Neural progenitor cell (in vitro differentiated cells): ENCODE measurements at regions not wholly inside any gene's neighbourhood (a gene's known extent, or its start where the extent isn't known, plus 50 kb on each side); places are given as distances from the start of the nearest gene placed in this dataset.

Experiments
- DNase-seq: peaks from one replicate; pipeline ENCODE4 v3.0.0-alpha.2; 2016; ENCODE audit warnings: low spot score
- H2AFZ ChIP-seq: fragments of 200-600 bp; sonication (generic); replicated peaks from 2 replicates; pipeline ENCODE4 v1.6.1; 2016; ENCODE audit warnings: antibody characterized with exemption
- H3F3A ChIP-seq: fragments of 200-600 bp; sonication (generic); 2 replicates; pipeline ENCODE4 v1.6.1; 2016; ENCODE audit warnings: antibody characterized with exemption, low read depth
- H3K27ac ChIP-seq: fragments of 200-600 bp; sonication (generic); 2 replicates; pipeline ENCODE4 v1.5.1; 2016; ENCODE audit warnings: mild to moderate bottlenecking
- H3K27me3 ChIP-seq: fragments of 200-600 bp; sonication (generic); 2 replicates; pipeline ENCODE4 v1.6.1; 2016; ENCODE audit warnings: mild to moderate bottlenecking, moderate library complexity
- H3K36me3 ChIP-seq: fragments of 200-600 bp; sonication (generic); 2 replicates; pipeline ENCODE4 v1.5.1; 2016
- H3K4me1 ChIP-seq: fragments of 200-600 bp; sonication (generic); 2 replicates; pipeline ENCODE4 v1.6.1; 2016; ENCODE audit warnings: mixed run types
- H3K4me2 ChIP-seq: fragments of 200-600 bp; sonication (generic); 2 replicates; pipeline ENCODE4 v1.6.1; 2016
- H3K4me3 ChIP-seq: fragments of 200-600 bp; sonication (generic); 2 replicates; pipeline ENCODE4 v1.5.1; 2016
- H3K79me2 ChIP-seq: fragments of 200-600 bp; sonication (generic); 2 replicates; pipeline ENCODE4 v1.6.1; 2016; ENCODE audit warnings: low read depth
- H3K9ac ChIP-seq: fragments of 200-600 bp; sonication (generic); 2 replicates; pipeline ENCODE4 v1.6.1; 2016
- H3K9me3 ChIP-seq: fragments of 200-600 bp; sonication (generic); 2 replicates; pipeline ENCODE4 v1.5.1; 2016; ENCODE audit warnings: low read depth
- H4K20me1 ChIP-seq: fragments of 200-600 bp; sonication (generic); 2 replicates; pipeline ENCODE4 v1.6.1; 2016; ENCODE audit warnings: low read depth
- H3K27ac Mint-ChIP-seq: 3 replicates; pipeline ENCODE4 v1.8.0; 2021; ENCODE audit warnings: mixed read lengths
- H3K27me3 Mint-ChIP-seq: 2 replicates; pipeline ENCODE4 v1.8.0; 2022; ENCODE audit warnings: low read depth, mild to moderate bottlenecking, inconsistent platforms, moderate library complexity, mixed read lengths; ENCODE audit not compliant: insufficient read depth
- H3K36me3 Mint-ChIP-seq: 3 replicates; pipeline ENCODE4 v1.8.0; 2021; ENCODE audit warnings: mixed read lengths
- H3K4me1 Mint-ChIP-seq: 3 replicates; pipeline ENCODE4 v1.8.0; 2021; ENCODE audit warnings: mixed read lengths
- H3K4me3 Mint-ChIP-seq: 3 replicates; pipeline ENCODE4 v1.8.0; 2021; ENCODE audit warnings: mild to moderate bottlenecking, moderate library complexity, mixed read lengths
- H3K9me3 Mint-ChIP-seq: 3 replicates; pipeline ENCODE4 v1.8.0; 2020; ENCODE audit warnings: mixed read lengths
- CTCF ChIP-seq: fragments of 200-600 bp; sonication (generic); IDR thresholded peaks from 2 replicates; pipeline ENCODE4 v1.5.1; 2017; ENCODE audit warnings: antibody characterized with exemption, mild to moderate bottlenecking
- EZH2 ChIP-seq: fragments of 200-600 bp; sonication (generic); IDR thresholded peaks from 2 replicates; pipeline ENCODE4 v1.6.1; 2017; ENCODE audit warnings: antibody characterized with exemption, mild to moderate bottlenecking, moderate library complexity
- EZH2phosphoT487 ChIP-seq: fragments of 200-600 bp; sonication (generic); IDR thresholded peaks from 2 replicates; pipeline ENCODE4 v1.6.1; 2017; ENCODE audit warnings: antibody characterized with exemption

- Histone ChIP-seq H3K9ac (no peak overlapping the region), H3K79me2 (no peaks in the 10 kb centered on the region), H3K36me3 (no peaks in the 10 kb centered on the region), H3F3A (peaks cover 6% of the 10 kb centered on the region), H3K4me1 (peaks cover 11% of the 10 kb centered on the region), H3K27me3 (peaks cover 8% of the 10 kb centered on the region), H3K4me3 (no peak overlapping the region), H4K20me1 (no peaks in the 10 kb centered on the region), H2AFZ (no peak overlapping the region), H3K4me2 (no peak overlapping the region), H3K9me3 (no peaks in the 10 kb centered on the region), H3K27ac (no peak overlapping the region)
- Mint-ChIP-seq H3K4me3 (no peak overlapping the region), H3K36me3 (no peaks in the 10 kb centered on the region), H3K27ac (no peak overlapping the region), H3K4me1 (peaks cover 41% of the 10 kb centered on the region), H3K27me3 (peaks cover 16% of the 10 kb centered on the region), H3K9me3 (peaks cover 11% of the 10 kb centered on the region)
- TF ChIP-seq CTCF (no peak), EZH2phosphoT487 (no peak), EZH2 (no peak)
- DNase-seq, result no peak
These were observed 244.4 kb upstream of the PPP2R2D start for GRCh38 chr10:131656431-131656841.

GRCh38 chr10:131657318-131657984 is 243.4 kb upstream of the PPP2R2D start:
- H3K4me1 Mint-ChIP-seq, result peaks cover 31% of the 10 kb centered on the region
- no peak overlapping the region for H3K4me2 ChIP-seq
- no peaks in the 10 kb centered on the region for H3K79me2 ChIP-seq
- no peaks in the 10 kb centered on the region for H3K9me3 ChIP-seq
- H3K27me3 Mint-ChIP-seq, result peaks cover 16% of the 10 kb centered on the region
- DNase-seq, result no peak
- peaks cover under 1% of the 10 kb centered on the region for H3F3A ChIP-seq
- H3K9me3 Mint-ChIP-seq, result peaks cover 11% of the 10 kb centered on the region
- H3K36me3 Mint-ChIP-seq, result no peaks in the 10 kb centered on the region
- TF ChIP-seq CTCF, result no peak
- TF ChIP-seq EZH2, result no peak
- no peak overlapping the region for H2AFZ ChIP-seq
- no peak overlapping the region for H3K27ac ChIP-seq
- no peaks in the 10 kb centered on the region for H3K27me3 ChIP-seq
- H3K36me3 ChIP-seq, result no peaks in the 10 kb centered on the region
- H3K27ac Mint-ChIP-seq, result no peak overlapping the region
- H3K4me3 Mint-ChIP-seq, result no peak overlapping the region
- no peaks in the 10 kb centered on the region for H4K20me1 ChIP-seq
- peaks cover 2% of the 10 kb centered on the region for H3K4me1 ChIP-seq
- no peak overlapping the region for H3K9ac ChIP-seq
- H3K4me3 ChIP-seq, result no peak overlapping the region

GRCh38 chr10:131657985-131658330 is 242.8 kb upstream of the PPP2R2D start:
- H3K4me1 ChIP-seq, result peaks cover 7% of the 10 kb centered on the region
- peaks cover 5% of the 10 kb centered on the region for H3F3A ChIP-seq
- H3K4me1 Mint-ChIP-seq, result peaks cover 31% of the 10 kb centered on the region
- H4K20me1 ChIP-seq, result no peaks in the 10 kb centered on the region
- no peak overlapping the region for H3K4me3 Mint-ChIP-seq
- no peaks in the 10 kb centered on the region for H3K9me3 ChIP-seq
- H3K27ac ChIP-seq, result no peak overlapping the region
- no peak overlapping the region for H3K4me3 ChIP-seq
- H3K36me3 ChIP-seq, result no peaks in the 10 kb centered on the region
- TF ChIP-seq EZH2 (no peak), EZH2phosphoT487 (no peak), CTCF (no peak)
- no peaks in the 10 kb centered on the region for H3K36me3 Mint-ChIP-seq
- H2AFZ ChIP-seq, result no peak overlapping the region
- DNase-seq, result no peak
- H3K27ac Mint-ChIP-seq, result no peak overlapping the region
- H3K27me3 ChIP-seq, result no peaks in the 10 kb centered on the region
- peaks cover 14% of the 10 kb centered on the region for H3K27me3 Mint-ChIP-seq
- H3K4me2 ChIP-seq, result no peak overlapping the region
- H3K79me2 ChIP-seq, result no peaks in the 10 kb centered on the region
- peaks cover 11% of the 10 kb centered on the region for H3K9me3 Mint-ChIP-seq
- no peak overlapping the region for H3K9ac ChIP-seq
